NCI-H2081 (cell line): ENCODE measurements at regions not wholly inside any gene's neighbourhood (a gene's known extent, or its start where the extent isn't known, plus 50 kb on each side); places are given as distances from the start of the nearest gene placed in this dataset.

ENCODE experiments used
- DNase-seq, 2 experiments: peaks; one replicate each; lab custom pipeline; 2025; lab: John Stamatoyannopoulos, UW

DNA sequence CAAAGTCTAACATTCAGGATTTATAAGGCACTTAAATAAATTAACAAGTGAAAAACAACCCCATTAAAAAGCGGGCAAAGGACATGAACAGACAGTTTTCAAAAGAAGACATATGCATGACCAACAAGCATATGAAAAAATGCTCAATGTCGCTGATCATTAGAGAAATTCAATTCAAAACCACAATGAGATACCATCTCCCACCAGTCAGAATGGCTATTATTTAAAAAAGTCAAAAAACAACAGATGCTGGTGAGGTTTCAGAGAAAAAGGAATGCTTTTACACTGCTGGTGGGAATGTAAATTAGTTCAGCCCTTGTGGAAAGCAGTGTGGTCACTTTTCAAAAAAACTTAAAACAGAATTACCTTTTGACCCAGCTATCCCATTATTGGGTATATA is 60.7 kb upstream of the BDKRB2 start:
- DNase-seq = no peak

DNA sequence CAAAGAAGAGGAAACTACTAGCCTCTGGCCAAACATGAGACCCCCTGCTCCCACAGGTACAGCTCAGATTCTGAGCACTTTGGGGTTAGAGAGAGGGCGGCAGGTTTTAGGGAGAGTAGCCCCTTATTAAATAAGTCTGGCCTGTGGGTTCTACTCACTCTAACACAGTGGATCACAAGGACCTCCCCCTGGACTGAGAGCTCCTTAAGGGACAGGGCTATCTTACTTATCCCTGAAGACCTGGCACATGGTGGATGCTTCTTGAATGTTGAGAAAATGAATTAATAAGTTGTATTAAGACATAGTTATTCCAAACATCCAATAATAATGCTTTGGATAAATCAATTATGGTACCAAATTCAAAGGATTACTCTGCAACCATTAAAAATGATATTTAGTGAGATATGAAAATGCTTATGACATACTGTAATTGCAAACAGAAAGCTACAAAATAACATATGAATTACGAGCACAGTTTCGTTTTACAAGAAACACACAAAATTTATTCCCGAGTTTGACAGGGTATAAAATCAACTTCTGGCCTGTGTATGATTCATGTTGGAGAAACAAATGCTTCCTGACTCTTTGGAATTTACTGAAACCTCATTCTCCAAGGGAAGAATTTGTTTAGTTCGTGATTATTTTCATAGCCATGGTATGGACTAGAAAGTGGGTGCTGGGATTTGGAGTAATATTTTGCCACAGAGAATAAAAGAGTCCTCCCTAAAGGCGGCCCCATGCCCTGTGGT is 59.3 kb upstream of the BDKRB2 start:
- no peak for DNase-seq

DNA sequence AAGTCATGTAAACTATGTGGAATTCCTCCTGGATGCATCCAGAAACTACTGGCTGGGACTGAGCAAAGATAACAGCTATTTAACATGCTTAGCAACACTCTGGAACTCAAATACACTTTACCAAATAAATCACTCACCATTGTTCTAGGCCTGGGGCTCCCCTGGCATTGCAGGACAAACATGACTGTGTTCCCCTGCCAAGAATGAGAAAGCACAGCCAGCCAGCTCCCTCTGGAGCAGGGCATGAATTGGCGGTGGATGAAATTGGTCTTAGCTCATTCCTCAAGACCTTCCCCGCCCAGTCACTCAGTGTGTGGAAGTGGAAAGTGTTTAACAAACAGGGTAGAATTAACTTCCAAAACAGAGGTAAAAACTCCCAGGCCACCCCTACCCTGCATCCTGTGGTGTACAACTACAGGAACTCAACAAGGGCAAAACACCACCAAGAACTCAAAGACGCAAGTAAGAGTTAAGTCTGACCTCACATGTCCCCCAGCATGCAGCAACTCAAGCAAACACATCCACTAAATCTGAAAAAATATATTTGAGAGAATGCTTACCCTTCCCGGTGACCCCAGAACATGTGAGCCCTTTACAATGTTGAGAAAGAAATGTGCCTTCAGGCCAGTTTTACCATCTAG is 58.4 kb upstream of the BDKRB2 start:
- peak in 1 of 2 experiments; percentile 30 for DNase-seq

DNA sequence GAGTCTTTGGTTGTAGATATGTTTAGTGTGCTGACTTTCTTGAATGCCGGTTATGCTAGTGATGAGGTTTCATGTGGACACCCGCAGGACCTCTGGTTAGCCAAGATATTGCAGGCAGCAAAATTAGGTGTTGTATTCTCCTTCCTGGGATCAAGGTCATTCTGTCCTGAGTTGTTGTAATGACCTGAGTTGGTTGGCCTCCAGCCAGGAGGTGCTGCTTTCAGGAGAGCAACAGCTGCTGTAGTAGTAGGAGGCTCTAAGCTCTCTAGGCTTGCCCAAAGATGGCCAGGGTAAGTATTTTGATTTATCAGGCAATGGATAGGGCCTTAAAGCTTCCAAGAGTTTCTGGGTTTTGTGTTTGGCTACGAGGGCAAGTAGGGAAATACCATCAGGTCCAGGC is 56.0 kb upstream of the BDKRB2 start:
- DNase-seq = no peak

DNA sequence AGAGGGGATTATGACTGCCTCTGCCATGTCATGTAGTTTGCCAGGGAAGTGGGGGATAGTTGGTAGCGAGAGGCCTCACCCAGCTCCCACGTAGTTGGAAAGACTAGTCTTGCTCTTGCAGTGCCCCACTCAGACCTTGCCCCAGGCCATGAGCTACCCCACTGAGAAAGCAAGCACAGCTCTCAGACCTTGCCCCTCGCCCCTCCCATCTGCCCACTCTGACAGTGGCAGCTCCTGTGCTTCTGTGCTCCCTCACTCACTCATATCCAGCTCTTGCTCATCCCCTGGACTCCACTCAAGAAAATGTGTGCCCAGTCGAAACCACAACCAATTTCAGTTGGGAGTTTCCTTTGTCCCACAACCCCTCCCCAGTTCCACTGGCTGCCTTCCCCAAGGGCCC is 55.5 kb upstream of the BDKRB2 start:
- DNase-seq = no peak

DNA sequence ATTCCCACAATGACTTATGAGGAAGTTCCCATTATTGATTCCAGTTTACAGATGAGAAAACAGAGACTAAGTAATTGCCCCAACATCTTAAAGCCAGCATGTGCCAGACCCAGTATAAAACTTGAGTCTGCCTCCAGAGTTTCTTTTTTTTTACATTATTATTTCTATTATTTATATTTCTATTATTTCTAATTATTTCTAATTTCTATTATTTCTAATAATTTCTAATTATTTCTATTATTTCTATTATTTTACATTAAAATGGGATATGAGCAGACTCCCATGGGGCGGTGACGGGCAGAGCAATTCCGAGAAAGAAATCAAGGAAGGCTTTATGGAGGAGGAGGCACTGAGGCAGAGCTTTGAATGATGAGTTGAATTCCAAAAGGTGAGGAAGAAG is 54.4 kb upstream of the BDKRB2 start:
- no peak for DNase-seq

DNA sequence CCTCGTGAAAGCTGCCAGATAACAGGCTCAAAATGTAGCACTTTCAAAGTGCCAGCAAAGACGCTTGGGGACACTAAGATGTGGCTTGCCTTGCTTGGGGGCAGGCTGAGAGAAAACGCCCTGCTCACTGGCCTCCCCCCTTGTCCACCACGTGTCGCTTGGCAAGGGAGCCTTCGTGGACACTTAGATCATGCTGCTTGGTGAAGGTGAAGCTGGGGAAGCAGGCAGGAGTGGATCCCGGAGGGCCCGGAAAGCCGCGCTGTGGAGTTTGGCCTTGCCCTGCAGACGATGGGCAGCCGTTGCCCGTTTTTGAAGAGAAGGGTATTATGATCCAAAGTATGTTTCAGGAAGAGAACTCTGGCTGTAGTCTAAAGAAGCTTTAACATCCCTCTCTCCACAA is 53.4 kb upstream of the BDKRB2 start:
- no peak for DNase-seq

DNA sequence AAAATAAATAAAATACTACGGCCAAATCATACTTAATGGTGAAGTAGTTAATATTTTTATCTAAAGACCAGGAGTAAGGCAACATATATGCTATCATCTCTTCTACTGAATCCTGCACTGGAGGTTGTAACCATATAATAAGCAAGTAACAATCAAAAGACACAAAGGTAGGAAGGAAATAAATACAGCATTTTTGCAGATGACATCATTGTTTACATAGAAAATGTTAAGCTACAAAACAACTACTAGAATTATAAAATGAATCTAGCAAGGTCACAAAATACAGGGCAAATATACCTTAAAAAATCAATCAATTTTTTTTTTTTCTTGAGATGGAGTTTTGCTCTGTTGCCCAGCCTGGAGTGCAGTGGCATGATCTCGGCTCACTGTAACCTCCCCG is 51.6 kb upstream of the BDKRB2 start:
- no peak for DNase-seq
